Ovary (tissue), 3 donors: ENCODE measurements at regions not wholly inside any gene's neighbourhood (a gene's known extent, or its start where the extent isn't known, plus 50 kb on each side); places are given as distances from the start of the nearest gene placed in this dataset.

Experiments
- CTCF ChIP-seq, 3 donors: fragments of 450-650 bp in 2 of 3; fragments of 200-600 bp in 1 of 3; IDR thresholded peaks; one replicate each; pipeline versions ENCODE4 v1.5.1 to v1.8.0; 2016 to 2022; ENCODE audit warnings: antibody characterized with exemption in 3 of 3, mild to moderate bottlenecking in 1 of 3
- EP300 ChIP-seq: sonication (generic); formaldehyde crosslinking; IDR thresholded peaks from one replicate; pipeline ENCODE4 v1.6.1; 2017; ENCODE audit warnings: antibody characterized with exemption
- POLR2A ChIP-seq: fragments of 450-650 bp; IDR thresholded peaks from one replicate; pipeline ENCODE4 v1.6.1; 2017; ENCODE audit warnings: antibody characterized with exemption, mild to moderate bottlenecking, moderate library complexity
- donor health status: DM: no; HTN: no; CAD: no.

- TF ChIP-seq CTCF (IDR thresholded peaks at IDR 0.05) (no peak), POLR2A (no peak), EP300 (no peak)
Measured at GRCh38 chr15:72999586-72999985, 52.7 kb upstream of the NEO1 start.
